SH-SY5Y (cell line): ENCODE measurements at regions not wholly inside any gene's neighbourhood (a gene's known extent, or its start where the extent isn't known, plus 50 kb on each side); places are given as distances from the start of the nearest gene placed in this dataset.

Experiments
- GATA2 ChIP-seq: IDR thresholded peaks from 2 replicates; pipeline ENCODE4 v1.6.1; 2011; ENCODE audit warnings: mild to moderate bottlenecking, low read depth, low read length
- GATA3 ChIP-seq: IDR thresholded peaks from 2 replicates; pipeline ENCODE4 v1.6.1; 2011; ENCODE audit warnings: low read depth, mild to moderate bottlenecking, low read length, moderate library complexity

GRCh38 chr3:162329514-162329913 is 832.9 kb downstream of the OTOL1 start:
- no peak for TF ChIP-seq GATA2
- TF ChIP-seq GATA3, result no peak
